IgD-negative memory B cell (primary cell): ENCODE measurements at regions not wholly inside any gene's neighbourhood (a gene's known extent, or its start where the extent isn't known, plus 50 kb on each side); places are given as distances from the start of the nearest gene placed in this dataset.
A peak's percentile ranks its signal among the peaks of the same experiment; 100 is the strongest.

ENCODE experiments used
- H3K27ac Mint-ChIP-seq, 3 donors: one replicate each; pipeline ENCODE4 v1.8.0; 2020 to 2022; ENCODE audit warnings: mild to moderate bottlenecking in 3 of 3, mixed read lengths in 3 of 3, moderate library complexity in 1 of 3
- H3K27me3 Mint-ChIP-seq: one replicate; pipeline ENCODE4 v1.8.0; 2021; ENCODE audit warnings: mixed read lengths
- H3K36me3 Mint-ChIP-seq: one replicate; pipeline ENCODE4 v1.8.0; 2020; ENCODE audit warnings: mild to moderate bottlenecking, mixed read lengths
- H3K4me1 Mint-ChIP-seq, 3 donors: one replicate each; pipeline ENCODE4 v1.8.0; 2020 to 2022; ENCODE audit warnings: mixed read lengths in 3 of 3, mild to moderate bottlenecking in 1 of 3
- H3K4me3 Mint-ChIP-seq, 4 donors: one replicate each; pipeline ENCODE4 v1.8.0; 2020 to 2022; ENCODE audit warnings: mild to moderate bottlenecking in 4 of 4, mixed read lengths in 4 of 4, moderate library complexity in 3 of 4
- H3K9me3 Mint-ChIP-seq, 3 donors: one replicate each; pipeline ENCODE4 v1.8.0; 2020 to 2021; ENCODE audit warnings: mixed read lengths in 3 of 3, mild to moderate bottlenecking in 1 of 3

DNA sequence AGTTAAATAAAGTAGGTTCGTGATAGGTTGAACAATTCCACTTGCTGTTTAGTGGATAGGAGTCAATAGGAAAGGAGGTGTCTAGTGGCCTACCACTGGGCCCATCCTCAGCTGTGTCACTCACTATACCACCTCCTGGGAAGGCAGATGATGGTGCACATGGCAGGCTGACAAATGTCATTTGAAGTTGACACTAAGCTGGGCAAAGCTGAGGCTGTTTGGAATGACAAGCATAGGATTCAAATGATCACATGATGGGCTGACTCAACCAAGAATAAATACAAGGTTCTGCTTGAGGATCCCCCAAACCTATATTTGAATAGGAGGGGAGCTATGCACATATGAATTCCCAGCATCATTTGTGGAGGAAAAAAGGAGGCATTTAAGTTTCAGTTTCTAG is 489.8 kb downstream of the RPS24 start:
- no peaks in the 10 kb centered on the region for H3K9me3 Mint-ChIP-seq
- no peaks in the 10 kb centered on the region for H3K4me1 Mint-ChIP-seq
- H3K27ac Mint-ChIP-seq: no peak overlapping the region
- H3K36me3 Mint-ChIP-seq: no peaks in the 10 kb centered on the region
- no peaks in the 10 kb centered on the region for H3K27me3 Mint-ChIP-seq
- no peak overlapping the region for H3K4me3 Mint-ChIP-seq

DNA sequence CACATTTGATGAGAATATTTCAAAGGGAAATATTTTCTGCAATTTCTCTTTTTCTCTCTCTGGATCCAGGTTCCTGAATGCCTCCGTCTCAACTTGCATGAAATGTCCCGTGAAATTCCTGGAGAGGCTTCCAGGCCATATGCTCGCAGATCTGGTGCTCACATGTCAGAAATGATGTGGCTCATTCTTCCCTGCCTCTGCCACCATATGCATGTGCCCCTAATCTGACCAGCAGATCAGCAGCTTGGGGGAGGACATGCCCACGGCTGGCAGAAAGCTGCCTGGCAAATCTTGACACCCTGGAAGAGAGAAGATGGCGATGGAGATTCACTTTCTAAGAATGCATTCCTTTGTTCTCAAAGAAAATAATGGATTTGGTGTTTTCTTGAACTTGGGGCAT is 490.7 kb downstream of the RPS24 start:
- H3K36me3 Mint-ChIP-seq: no peaks in the 10 kb centered on the region
- H3K4me1 Mint-ChIP-seq: no peaks in the 10 kb centered on the region
- no peak overlapping the region for H3K27ac Mint-ChIP-seq
- no peaks in the 10 kb centered on the region for H3K9me3 Mint-ChIP-seq
- no peaks in the 10 kb centered on the region for H3K27me3 Mint-ChIP-seq
- H3K4me3 Mint-ChIP-seq: no peak overlapping the region

DNA sequence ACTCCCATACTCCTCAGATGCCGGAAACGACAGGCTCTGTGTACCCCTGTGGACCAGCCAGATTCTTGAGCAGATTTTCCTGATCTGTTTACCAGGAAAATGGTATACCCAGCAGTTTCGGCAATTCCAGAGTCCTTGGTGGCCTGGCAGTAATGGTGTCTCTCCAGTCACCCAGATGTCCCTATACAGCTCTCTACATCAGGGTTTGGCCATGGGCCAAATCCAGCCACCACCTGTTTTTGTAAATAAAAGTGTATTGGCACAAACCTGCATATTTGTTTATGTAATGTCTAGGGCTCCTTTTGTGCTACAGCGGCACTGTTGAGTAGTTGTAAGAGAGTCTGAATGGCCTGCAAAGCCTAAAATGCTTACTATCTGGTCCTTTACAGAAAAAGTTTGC is 491.3 kb downstream of the RPS24 start:
- H3K4me3 Mint-ChIP-seq: no peak overlapping the region
- H3K4me1 Mint-ChIP-seq: no peaks in the 10 kb centered on the region
- no peaks in the 10 kb centered on the region for H3K9me3 Mint-ChIP-seq
- no peaks in the 10 kb centered on the region for H3K27me3 Mint-ChIP-seq
- no peak overlapping the region for H3K27ac Mint-ChIP-seq
- no peaks in the 10 kb centered on the region for H3K36me3 Mint-ChIP-seq

DNA sequence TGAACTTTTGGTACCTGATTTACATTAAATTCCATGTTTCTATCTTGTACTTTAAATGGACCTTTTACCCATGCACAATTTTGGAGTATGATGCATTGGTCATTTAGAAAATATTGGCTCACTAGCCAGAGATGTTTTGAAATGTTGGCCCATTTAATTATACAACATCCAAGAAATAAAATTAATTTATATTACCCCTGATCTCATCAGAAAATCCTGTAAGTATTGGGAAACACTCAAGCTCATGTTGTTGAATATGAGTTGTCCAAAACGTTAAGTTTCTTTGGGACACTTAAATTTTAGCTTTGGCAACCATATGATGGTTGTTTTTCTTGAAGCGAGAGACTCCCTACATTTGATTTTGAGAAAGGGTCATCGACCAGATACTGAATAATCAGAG is 492.7 kb downstream of the RPS24 start:
- Mint-ChIP-seq H3K36me3 (no peaks in the 10 kb centered on the region), H3K27ac (no peak overlapping the region), H3K9me3 (no peaks in the 10 kb centered on the region), H3K27me3 (no peaks in the 10 kb centered on the region), H3K4me1 (no peaks in the 10 kb centered on the region), H3K4me3 (no peak overlapping the region)

DNA sequence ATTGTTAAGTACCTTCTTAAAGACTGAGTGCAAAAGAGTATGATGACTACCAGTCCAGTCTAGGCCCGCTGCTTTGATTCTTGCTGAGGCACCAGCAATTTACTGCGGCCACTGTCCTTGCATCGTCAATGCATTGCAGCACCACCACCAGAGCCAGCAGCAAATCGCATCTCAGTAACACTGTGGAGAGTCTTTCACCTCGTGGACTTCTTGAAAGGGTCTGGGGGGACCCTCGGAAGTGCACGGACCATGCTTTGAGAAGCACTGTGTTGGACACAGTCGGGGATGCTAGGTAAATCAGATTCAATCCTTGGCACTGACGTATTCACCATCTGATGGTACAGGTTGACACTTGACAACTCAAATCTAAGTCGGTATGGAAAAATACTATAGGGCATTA is 493.6 kb downstream of the RPS24 start:
- no peaks in the 10 kb centered on the region for H3K36me3 Mint-ChIP-seq
- H3K27ac Mint-ChIP-seq: no peak overlapping the region
- H3K4me3 Mint-ChIP-seq: no peak overlapping the region
- H3K27me3 Mint-ChIP-seq: peaks cover 6% of the 10 kb centered on the region
- no peaks in the 10 kb centered on the region for H3K9me3 Mint-ChIP-seq
- no peaks in the 10 kb centered on the region for H3K4me1 Mint-ChIP-seq

DNA sequence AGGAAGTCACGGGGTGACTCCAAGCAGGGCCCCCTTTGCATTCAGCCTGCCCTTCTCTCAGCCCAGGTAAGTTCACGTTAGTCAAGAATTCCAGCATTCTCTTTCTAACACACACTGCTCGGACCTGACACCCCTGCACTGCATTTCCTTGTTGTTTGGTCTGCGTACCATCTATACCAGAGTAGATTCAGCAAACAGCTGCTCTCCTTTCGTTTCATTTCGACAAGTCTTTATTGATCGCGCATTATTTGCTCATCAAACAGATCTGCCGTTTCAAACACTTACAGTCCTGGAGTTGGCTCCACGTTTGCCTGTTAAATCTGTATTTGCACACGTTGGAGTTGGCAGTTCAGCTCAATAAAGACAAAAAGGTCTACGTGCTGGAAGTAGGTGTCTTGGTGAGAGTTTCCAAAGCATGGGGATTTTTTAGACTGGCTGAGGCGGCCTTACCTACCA is 495.1 kb downstream of the RPS24 start:
- H3K36me3 Mint-ChIP-seq: no peaks in the 10 kb centered on the region
- no peak overlapping the region for H3K27ac Mint-ChIP-seq
- H3K9me3 Mint-ChIP-seq: no peaks in the 10 kb centered on the region
- peaks cover 12% of the 10 kb centered on the region for H3K27me3 Mint-ChIP-seq
- H3K4me3 Mint-ChIP-seq: peak overlapping the region in 1 of 4 donors; percentile 20
- H3K4me1 Mint-ChIP-seq: no peaks in the 10 kb centered on the region

DNA sequence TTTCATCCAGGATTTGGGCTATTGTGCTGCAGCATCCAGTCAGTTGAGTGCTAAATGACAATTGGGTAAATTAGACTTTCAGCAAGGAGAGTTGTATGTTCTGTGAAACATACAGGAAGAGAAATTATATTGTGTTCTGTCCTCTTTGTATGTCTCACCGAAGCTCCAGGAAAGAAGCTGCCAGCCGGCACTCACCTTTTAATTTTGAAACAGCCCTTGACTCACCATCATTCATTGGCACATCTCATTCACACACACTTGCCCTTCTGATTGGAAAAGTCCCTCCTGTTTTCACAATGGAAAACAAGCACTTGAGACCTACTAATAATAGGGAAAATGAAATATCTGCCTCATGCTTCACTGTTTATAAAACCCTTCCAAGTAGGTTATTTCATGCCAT is 495.6 kb downstream of the RPS24 start:
- Mint-ChIP-seq H3K36me3 (no peaks in the 10 kb centered on the region), H3K27ac (no peak overlapping the region)

DNA sequence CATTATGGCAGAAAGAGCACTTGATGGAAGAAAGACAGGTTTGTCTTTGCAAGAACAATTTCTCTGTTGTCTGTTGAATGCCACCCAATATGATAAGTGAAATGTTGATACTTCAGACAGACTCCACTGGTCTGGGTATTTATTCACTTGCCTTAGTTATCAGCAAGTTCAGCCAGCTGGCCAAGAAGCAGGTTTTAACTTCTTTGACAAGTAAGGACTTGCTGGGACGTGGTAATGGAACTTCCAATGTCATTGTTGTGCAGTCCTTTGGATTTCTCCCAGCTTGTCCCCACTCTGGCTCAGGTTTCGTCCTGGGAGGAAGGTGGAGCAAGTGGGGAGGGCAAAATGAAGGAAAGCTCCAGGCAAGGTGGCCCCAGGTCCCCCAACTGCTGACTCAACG is 497.4 kb downstream of the RPS24 start:
- no peaks in the 10 kb centered on the region for H3K4me1 Mint-ChIP-seq
- peak overlapping the region in 1 of 3 donors; percentile 40 for H3K27ac Mint-ChIP-seq
- H3K27me3 Mint-ChIP-seq: peaks cover 13% of the 10 kb centered on the region
- no peaks in the 10 kb centered on the region for H3K9me3 Mint-ChIP-seq
- H3K4me3 Mint-ChIP-seq: no peak overlapping the region
- H3K36me3 Mint-ChIP-seq: no peaks in the 10 kb centered on the region

More for the DNA sequence above, 495.6 kb downstream of the RPS24 start:
- Mint-ChIP-seq H3K9me3 (no peaks in the 10 kb centered on the region), H3K4me3 (no peak overlapping the region), H3K27me3 (peaks cover 12% of the 10 kb centered on the region), H3K4me1 (no peaks in the 10 kb centered on the region)

DNA sequence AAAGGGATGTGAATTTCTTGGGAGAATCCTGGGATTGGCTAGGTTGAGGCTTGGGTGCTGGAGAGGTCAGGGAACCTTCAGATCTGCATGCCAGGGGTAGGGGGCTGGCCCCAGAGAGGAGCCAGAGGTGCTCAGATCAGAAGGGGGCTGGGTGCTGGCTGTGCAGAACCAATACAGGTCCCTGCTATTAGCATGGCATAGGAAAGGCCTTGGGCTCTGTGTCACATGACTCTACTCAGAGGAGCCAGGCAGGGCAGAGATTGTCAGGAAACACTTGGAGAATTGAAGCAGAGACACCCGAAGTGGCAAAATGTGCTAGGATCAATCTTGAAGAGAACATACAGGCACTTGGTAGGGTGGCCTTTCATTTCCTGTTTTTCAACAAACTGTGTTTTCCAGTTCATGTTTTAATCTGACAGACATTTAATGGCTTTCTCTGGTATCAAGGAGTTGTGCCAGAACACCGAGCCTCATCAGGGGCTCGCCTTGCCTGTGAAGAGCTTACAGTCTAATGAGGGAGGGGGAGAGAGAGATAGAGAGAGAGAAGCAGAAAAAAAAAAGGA is 498.9 kb downstream of the RPS24 start:
- Mint-ChIP-seq H3K9me3 (no peaks in the 10 kb centered on the region), H3K4me3 (no peak overlapping the region), H3K4me1 (no peaks in the 10 kb centered on the region), H3K27ac (no peak overlapping the region), H3K27me3 (peaks cover 15% of the 10 kb centered on the region), H3K36me3 (no peaks in the 10 kb centered on the region)

DNA sequence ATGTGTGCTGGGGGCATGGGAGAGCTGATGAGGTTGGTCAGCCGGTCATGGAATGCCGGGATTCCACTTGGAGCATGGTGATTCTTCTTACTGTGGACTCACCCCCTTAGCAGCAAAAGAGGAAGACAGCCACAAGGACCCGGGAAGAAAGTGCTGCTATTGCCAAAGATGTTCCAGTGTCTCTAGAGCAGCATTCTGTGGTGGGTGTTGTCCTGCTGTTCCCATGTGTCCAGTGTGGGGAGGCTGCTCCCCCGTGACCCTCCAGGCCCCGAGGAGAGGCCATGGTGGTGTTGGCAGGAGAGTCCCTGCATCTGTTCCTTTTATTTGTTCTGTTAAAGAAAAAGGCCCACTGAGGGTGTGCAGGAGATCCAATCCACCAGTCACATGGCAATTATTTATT is 499.4 kb downstream of the RPS24 start:
- Mint-ChIP-seq H3K36me3 (no peaks in the 10 kb centered on the region), H3K9me3 (no peaks in the 10 kb centered on the region), H3K27ac (no peak overlapping the region), H3K27me3 (peaks cover 15% of the 10 kb centered on the region), H3K4me3 (no peak overlapping the region), H3K4me1 (no peaks in the 10 kb centered on the region)

DNA sequence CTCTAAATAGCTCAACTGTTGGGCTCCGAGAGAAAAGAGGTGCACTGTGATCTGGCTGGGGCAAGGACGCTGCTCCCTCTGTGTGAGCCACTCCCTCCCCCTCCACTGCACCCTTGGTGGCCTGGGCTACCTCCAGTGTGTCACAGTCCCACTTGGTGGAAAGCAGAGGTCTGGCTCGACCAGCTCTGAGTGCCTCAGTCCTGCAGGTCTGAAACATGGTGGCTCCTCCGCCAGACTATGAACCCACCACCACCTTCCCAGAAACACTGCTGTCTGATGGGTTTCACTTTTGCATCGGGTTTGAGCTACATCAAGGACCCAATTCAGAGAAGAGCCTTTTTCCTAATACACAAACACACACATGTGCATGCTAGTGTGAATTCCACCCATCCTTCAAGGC is 500.1 kb downstream of the RPS24 start:
- H3K36me3 Mint-ChIP-seq: no peaks in the 10 kb centered on the region

DNA sequence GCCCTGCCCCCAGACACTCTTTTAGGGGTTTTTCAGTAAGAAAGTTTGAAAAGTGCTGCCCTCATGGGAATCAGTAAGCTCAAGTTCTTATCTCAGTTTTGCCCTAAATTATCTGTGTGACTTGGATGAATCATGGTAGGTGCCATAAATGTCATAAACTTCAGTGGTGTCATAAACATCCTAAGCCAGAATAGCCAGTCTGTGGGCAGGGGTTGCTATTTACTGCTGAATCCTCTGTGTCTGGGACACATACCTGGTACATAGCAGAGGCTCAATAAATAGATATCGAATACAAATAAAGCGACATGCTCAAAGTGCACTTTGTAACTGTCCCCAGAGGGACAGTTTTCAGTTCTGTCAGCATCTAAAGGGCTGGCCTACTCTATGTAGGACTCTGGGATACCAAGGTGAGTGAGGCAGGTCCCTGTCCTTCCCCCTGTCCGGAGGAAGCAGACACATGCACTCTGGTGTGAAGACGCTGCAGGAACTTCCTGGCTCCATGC is 502.1 kb downstream of the RPS24 start:
- H3K27me3 Mint-ChIP-seq: peaks cover 22% of the 10 kb centered on the region
- H3K27ac Mint-ChIP-seq: no peak overlapping the region
- H3K36me3 Mint-ChIP-seq: no peaks in the 10 kb centered on the region
- no peak overlapping the region for H3K4me3 Mint-ChIP-seq
- H3K9me3 Mint-ChIP-seq: no peaks in the 10 kb centered on the region
- H3K4me1 Mint-ChIP-seq: no peaks in the 10 kb centered on the region

More for the DNA sequence above, 500.1 kb downstream of the RPS24 start:
- Mint-ChIP-seq H3K4me1 (no peaks in the 10 kb centered on the region), H3K27me3 (peaks cover 15% of the 10 kb centered on the region), H3K27ac (no peak overlapping the region), H3K4me3 (no peak overlapping the region), H3K9me3 (no peaks in the 10 kb centered on the region)

DNA sequence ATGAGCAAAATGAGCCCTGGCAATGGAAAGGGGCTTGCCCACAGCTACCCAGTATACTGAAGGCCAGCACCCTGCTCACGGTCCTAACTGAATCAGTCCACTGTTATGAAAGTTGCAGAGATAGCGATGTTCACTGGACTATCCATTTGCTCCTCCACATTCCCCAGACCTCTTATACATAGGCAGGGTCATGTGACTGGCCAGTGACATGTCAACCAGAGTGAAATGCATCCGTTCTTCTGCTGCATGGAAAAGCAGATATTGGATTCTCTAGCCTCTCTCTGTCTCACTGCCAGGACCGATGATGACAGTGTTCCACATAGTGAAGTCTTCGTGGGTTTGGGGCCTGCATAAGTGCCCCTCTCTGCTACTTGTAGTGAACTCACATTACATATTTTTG is 503.4 kb downstream of the RPS24 start:
- Mint-ChIP-seq H3K4me3 (no peak overlapping the region), H3K27me3 (peaks cover 21% of the 10 kb centered on the region), H3K36me3 (no peaks in the 10 kb centered on the region), H3K9me3 (no peaks in the 10 kb centered on the region), H3K4me1 (no peaks in the 10 kb centered on the region), H3K27ac (no peak overlapping the region)

DNA sequence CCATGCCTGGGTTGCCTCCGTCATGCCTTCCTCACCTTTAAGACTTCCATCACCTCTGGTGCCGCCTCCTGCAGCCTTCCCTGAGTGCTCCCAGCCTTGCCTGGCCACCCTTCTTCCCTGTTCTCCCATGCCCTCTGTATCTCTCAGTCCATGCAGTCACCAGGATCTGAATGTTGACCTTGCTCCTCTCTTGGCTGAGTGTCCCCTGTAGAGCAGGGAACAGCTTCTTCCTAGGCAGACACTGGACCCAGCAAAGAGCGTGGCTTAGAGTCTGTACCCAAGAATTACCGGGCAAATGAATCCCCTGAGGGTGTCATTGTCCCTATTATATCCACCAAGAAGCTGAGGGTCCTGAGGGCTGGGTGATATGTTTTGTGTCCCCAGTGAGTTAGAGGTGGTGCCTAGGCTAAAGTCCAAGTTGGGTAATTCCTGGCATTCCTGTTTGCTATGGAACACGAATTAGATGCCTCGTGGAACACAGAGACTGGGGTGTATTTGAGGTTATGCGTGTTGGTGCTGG is 505.6 kb downstream of the RPS24 start:
- H3K27ac Mint-ChIP-seq: peak overlapping the region in 1 of 3 donors; percentile 88

DNA sequence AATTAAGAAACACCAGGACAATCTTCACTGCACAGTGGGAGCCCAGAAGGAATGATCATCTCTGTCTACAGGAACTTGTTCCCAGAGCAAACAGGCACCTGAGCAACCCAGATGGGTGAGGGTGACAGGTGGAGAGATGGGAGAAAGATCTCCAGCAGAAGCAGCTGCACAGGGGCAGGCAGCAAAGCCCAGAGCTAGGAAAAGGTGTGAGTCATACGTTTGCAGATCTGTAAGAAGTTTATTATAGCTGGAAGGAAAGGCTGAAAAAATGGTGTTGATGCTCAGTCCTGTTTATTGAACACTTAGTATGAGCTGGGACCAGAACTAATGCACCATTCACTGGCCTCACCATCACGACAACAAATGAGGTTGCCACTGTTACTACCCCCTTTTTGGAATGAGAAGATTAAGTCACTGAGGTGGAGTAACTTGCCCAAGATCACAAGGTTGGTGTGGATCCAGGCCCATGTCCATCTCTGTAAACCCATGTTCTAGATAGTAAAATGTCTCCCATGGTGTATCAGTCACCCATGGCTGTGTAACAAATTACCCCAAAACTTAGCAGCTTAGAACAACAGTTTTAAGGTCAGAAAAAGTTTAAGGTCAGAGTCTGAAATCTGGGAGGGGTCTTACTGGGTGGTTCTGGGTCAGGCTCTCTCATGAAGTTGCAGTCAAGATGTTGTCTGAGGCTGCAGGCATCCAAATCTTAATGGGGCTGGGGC is 506.9 kb downstream of the RPS24 start:
- H3K27ac Mint-ChIP-seq: no peak overlapping the region

More for the DNA sequence above, 505.6 kb downstream of the RPS24 start:
- no peaks in the 10 kb centered on the region for H3K9me3 Mint-ChIP-seq
- no peak overlapping the region for H3K4me3 Mint-ChIP-seq
- H3K36me3 Mint-ChIP-seq: no peaks in the 10 kb centered on the region
- peaks cover 12% of the 10 kb centered on the region for H3K27me3 Mint-ChIP-seq
- H3K4me1 Mint-ChIP-seq: no peaks in the 10 kb centered on the region

More for the DNA sequence above, 506.9 kb downstream of the RPS24 start:
- Mint-ChIP-seq H3K36me3 (no peaks in the 10 kb centered on the region), H3K4me3 (no peak overlapping the region), H3K9me3 (no peaks in the 10 kb centered on the region), H3K27me3 (peaks cover 12% of the 10 kb centered on the region), H3K4me1 (no peaks in the 10 kb centered on the region)
